ENCODE measurements at regions not wholly inside any gene's neighbourhood (a gene's known extent, or its start where the extent isn't known, plus 50 kb on each side); places are given as distances from the start of the nearest gene placed in this dataset.
"Not testable (repeated sequence)": the region's sequence is repeated elsewhere in the genome, so short reads cannot be mapped to it uniquely, and the experiment has no call there.

GRCh38 chr13:61215116-61215515, 200.5 kb downstream of the PCDH20 start:
- no peak for DNase-seq

GRCh38 chr13:61214551-61214950, 201.1 kb downstream of the PCDH20 start:
- DNase-seq = no peak

- not testable (repeated sequence) for DNase-seq
Observed at GRCh38 chr13:61205898-61206297, 209.8 kb downstream of the PCDH20 start.

GRCh38 chr13:61204025-61204424, 211.6 kb downstream of the PCDH20 start:
- DNase-seq = no peak

- DNase-seq = no peak
Observed at GRCh38 chr13:61202042-61202441, 213.6 kb downstream of the PCDH20 start.

- DNase-seq = no peak
Observed at GRCh38 chr13:61192826-61193225, 222.8 kb downstream of the PCDH20 start.

- DNase-seq = no peak
Observed at GRCh38 chr13:61188057-61188456, 227.6 kb downstream of the PCDH20 start.

GRCh38 chr13:61187471-61187870, 228.2 kb downstream of the PCDH20 start:
- DNase-seq = no peak

- no peak for DNase-seq
Observed at GRCh38 chr13:61183670-61184069, 232.0 kb downstream of the PCDH20 start.

- DNase-seq = peak; percentile 36
Observed at GRCh38 chr13:61180234-61180633, 235.4 kb downstream of the PCDH20 start.

- DNase-seq = peak; percentile 21
Observed at GRCh38 chr13:61179741-61180140, 235.9 kb downstream of the PCDH20 start.

- DNase-seq = no peak
Observed at GRCh38 chr13:61170856-61171255, 244.8 kb downstream of the PCDH20 start.

- DNase-seq = no peak
Observed at GRCh38 chr13:61162636-61163035, 253.0 kb downstream of the PCDH20 start.

- DNase-seq = no peak
Observed at GRCh38 chr13:61162106-61162505, 253.5 kb downstream of the PCDH20 start.

- DNase-seq = no peak
Observed at GRCh38 chr13:61156753-61157152, 258.9 kb downstream of the PCDH20 start.

- no peak for DNase-seq
Observed at GRCh38 chr13:61151062-61151461, 264.6 kb downstream of the PCDH20 start.

- DNase-seq = no peak
Observed at GRCh38 chr13:61149331-61149730, 266.3 kb downstream of the PCDH20 start.

GRCh38 chr13:61148691-61149315, 266.8 kb downstream of the PCDH20 start:
- DNase-seq = no peak

GRCh38 chr13:61148211-61148610, 267.4 kb downstream of the PCDH20 start:
- DNase-seq = no peak

GRCh38 chr13:61146571-61146970, 269.1 kb downstream of the PCDH20 start:
- no peak for DNase-seq

- DNase-seq = no peak
Observed at GRCh38 chr13:61146158-61146557, 269.5 kb downstream of the PCDH20 start.

GRCh38 chr13:61144834-61145593, 270.6 kb downstream of the PCDH20 start:
- no peak for DNase-seq

- DNase-seq = no peak
Observed at GRCh38 chr13:61144301-61144700, 271.3 kb downstream of the PCDH20 start.

GRCh38 chr13:61142506-61142905, 273.1 kb downstream of the PCDH20 start:
- no peak for DNase-seq
